Smooth muscle cell (in vitro differentiated cells): ENCODE measurements at regions not wholly inside any gene's neighbourhood (a gene's known extent, or its start where the extent isn't known, plus 50 kb on each side); places are given as distances from the start of the nearest gene placed in this dataset.

Experiments
- DNase-seq: peaks from one replicate; lab custom pipeline; 2025; ENCODE audit not compliant: unreplicated experiment; lab: John Stamatoyannopoulos, UW
- H2AFZ ChIP-seq: fragments of 200-600 bp; sonication (generic); 2 replicates; pipeline ENCODE4 v1.6.0; 2016; ENCODE audit warnings: antibody characterized with exemption, low read depth, mild to moderate bottlenecking
- H3F3A ChIP-seq: fragments of 200-600 bp; sonication (generic); 2 replicates; pipeline ENCODE4 v1.6.0; 2017; ENCODE audit warnings: antibody characterized with exemption, low read depth
- H3K27ac ChIP-seq: fragments of 200-600 bp; sonication (generic); 2 replicates; pipeline ENCODE4 v1.5.1; 2016; ENCODE audit warnings: low read depth, mild to moderate bottlenecking
- H3K27me3 ChIP-seq: fragments of 200-600 bp; sonication (generic); 2 replicates; pipeline ENCODE4 v1.6.1; 2016; ENCODE audit warnings: low read depth, mild to moderate bottlenecking
- H3K36me3 ChIP-seq: fragments of 200-600 bp; sonication (generic); 2 replicates; pipeline ENCODE4 v1.5.1; 2016; ENCODE audit warnings: low read depth
- H3K4me1 ChIP-seq: fragments of 200-600 bp; sonication (generic); 2 replicates; pipeline ENCODE4 v1.5.1; 2016; ENCODE audit warnings: low read depth
- H3K4me2 ChIP-seq: fragments of 200-600 bp; sonication (generic); 2 replicates; pipeline ENCODE4 v1.6.0; 2016; ENCODE audit warnings: mild to moderate bottlenecking
- H3K4me3 ChIP-seq: fragments of 200-600 bp; sonication (generic); 2 replicates; pipeline ENCODE4 v1.5.1; 2016; ENCODE audit warnings: mild to moderate bottlenecking
- H3K79me2 ChIP-seq: fragments of 200-600 bp; sonication (generic); 2 replicates; pipeline ENCODE4 v1.6.0; 2016; ENCODE audit warnings: low read depth, mild to moderate bottlenecking
- H3K9ac ChIP-seq: fragments of 200-600 bp; sonication (generic); 2 replicates; pipeline ENCODE4 v1.6.0; 2016; ENCODE audit warnings: low read depth
- H3K9me3 ChIP-seq: fragments of 200-600 bp; sonication (generic); replicated peaks from 2 replicates; pipeline ENCODE4 v1.5.1; 2016; ENCODE audit warnings: low read depth
- H4K20me1 ChIP-seq: fragments of 200-600 bp; sonication (generic); 2 replicates; pipeline ENCODE4 v1.6.0; 2016; ENCODE audit warnings: low read depth
- WGBS: methylation state at CpG from one replicate; pipeline ENCODE4 v1.1.7; 2016; ENCODE audit warnings: low lambda C conversion rate; 5-methylcytosine and 5-hydroxymethylcytosine counted together
- TF ChIP-seq, protein P1 (sequence below): fragments of 200-600 bp; sonication (generic); IDR thresholded peaks from 2 replicates; pipeline ENCODE4 v1.5.1; 2017; ENCODE audit warnings: borderline replicate concordance, mild to moderate bottlenecking, antibody characterized with exemption; ENCODE audit not compliant: insufficient read depth, poor library complexity, severe bottlenecking

- H3K9ac ChIP-seq: no peak overlapping the region
- 84% methylated on average over 1 of the region's 1 CpG for WGBS
- no peak overlapping the region for H3K4me3 ChIP-seq
- H3K79me2 ChIP-seq: no peaks in the 10 kb centered on the region
- no peaks in the 10 kb centered on the region for H3K27me3 ChIP-seq
- H3K36me3 ChIP-seq: no peaks in the 10 kb centered on the region
- no peaks in the 10 kb centered on the region for H3F3A ChIP-seq
- no peak overlapping the region for H3K27ac ChIP-seq
- H3K9me3 ChIP-seq: no peaks in the 10 kb centered on the region
- TF ChIP-seq, protein P1, sequence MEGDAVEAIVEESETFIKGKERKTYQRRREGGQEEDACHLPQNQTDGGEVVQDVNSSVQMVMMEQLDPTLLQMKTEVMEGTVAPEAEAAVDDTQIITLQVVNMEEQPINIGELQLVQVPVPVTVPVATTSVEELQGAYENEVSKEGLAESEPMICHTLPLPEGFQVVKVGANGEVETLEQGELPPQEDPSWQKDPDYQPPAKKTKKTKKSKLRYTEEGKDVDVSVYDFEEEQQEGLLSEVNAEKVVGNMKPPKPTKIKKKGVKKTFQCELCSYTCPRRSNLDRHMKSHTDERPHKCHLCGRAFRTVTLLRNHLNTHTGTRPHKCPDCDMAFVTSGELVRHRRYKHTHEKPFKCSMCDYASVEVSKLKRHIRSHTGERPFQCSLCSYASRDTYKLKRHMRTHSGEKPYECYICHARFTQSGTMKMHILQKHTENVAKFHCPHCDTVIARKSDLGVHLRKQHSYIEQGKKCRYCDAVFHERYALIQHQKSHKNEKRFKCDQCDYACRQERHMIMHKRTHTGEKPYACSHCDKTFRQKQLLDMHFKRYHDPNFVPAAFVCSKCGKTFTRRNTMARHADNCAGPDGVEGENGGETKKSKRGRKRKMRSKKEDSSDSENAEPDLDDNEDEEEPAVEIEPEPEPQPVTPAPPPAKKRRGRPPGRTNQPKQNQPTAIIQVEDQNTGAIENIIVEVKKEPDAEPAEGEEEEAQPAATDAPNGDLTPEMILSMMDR: no peak
- H2AFZ ChIP-seq: no peak overlapping the region
- no peaks in the 10 kb centered on the region for H3K4me1 ChIP-seq
- H3K4me2 ChIP-seq: no peak overlapping the region
- DNase-seq: no peak
- H4K20me1 ChIP-seq: no peaks in the 10 kb centered on the region
These were observed 612.2 kb downstream of the DIPK2A start for GRCh38 chr3:144583871-144584270.

- H3F3A ChIP-seq: peaks cover 2% of the 10 kb centered on the region
- H3K9me3 ChIP-seq: no peaks in the 10 kb centered on the region
- 98% methylated on average over 2 of the region's 2 CpGs for WGBS
- DNase-seq: no peak
- H3K4me1 ChIP-seq: peaks cover 3% of the 10 kb centered on the region
- H4K20me1 ChIP-seq: no peaks in the 10 kb centered on the region
- no peaks in the 10 kb centered on the region for H3K27me3 ChIP-seq
- H3K4me3 ChIP-seq: no peak overlapping the region
- H3K9ac ChIP-seq: no peak overlapping the region
- H2AFZ ChIP-seq: no peak overlapping the region
- TF ChIP-seq, protein P1: no peak
- no peaks in the 10 kb centered on the region for H3K36me3 ChIP-seq
- no peak overlapping the region for H3K27ac ChIP-seq
- no peaks in the 10 kb centered on the region for H3K79me2 ChIP-seq
- no peak overlapping the region for H3K4me2 ChIP-seq
These were observed 613.8 kb downstream of the DIPK2A start for GRCh38 chr3:144585408-144585807.

DNA sequence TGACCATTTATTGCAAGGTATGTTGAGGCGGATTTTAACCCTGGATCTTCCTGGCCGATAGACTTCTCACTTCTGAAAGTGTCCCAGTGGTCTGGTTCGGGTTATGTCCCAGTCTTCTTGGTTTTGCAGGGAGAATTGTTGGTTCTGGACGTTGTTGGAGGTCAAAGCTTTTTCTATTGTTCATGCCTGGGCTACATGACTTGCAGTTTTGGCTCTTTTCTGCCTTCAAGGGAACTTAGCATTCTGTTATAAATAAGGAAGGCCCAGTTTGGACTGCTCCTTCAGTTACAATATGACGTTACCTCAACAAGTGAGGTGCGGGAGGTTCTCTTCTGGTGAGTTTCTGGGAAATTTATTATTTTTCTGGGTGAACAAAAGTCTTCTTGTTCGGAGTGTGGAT, 614.3 kb downstream of the DIPK2A start:
- Histone ChIP-seq H3K79me2 (no peaks in the 10 kb centered on the region), H3K9ac (no peak overlapping the region), H3F3A (peaks cover 5% of the 10 kb centered on the region), H3K36me3 (no peaks in the 10 kb centered on the region), H3K4me2 (no peak overlapping the region), H2AFZ (no peak overlapping the region), H3K4me1 (peaks cover 7% of the 10 kb centered on the region), H4K20me1 (no peaks in the 10 kb centered on the region), H3K9me3 (no peaks in the 10 kb centered on the region), H3K4me3 (no peak overlapping the region), H3K27ac (no peak overlapping the region), H3K27me3 (no peaks in the 10 kb centered on the region)
- TF ChIP-seq, protein P1: no peak
- DNase-seq: no peak
- 96% methylated on average over 7 of the region's 7 CpGs for WGBS

- no peaks in the 10 kb centered on the region for H4K20me1 ChIP-seq
- H3K4me1 ChIP-seq: peaks cover 7% of the 10 kb centered on the region
- TF ChIP-seq, protein P1: no peak
- no peak overlapping the region for H3K4me2 ChIP-seq
- H3K4me3 ChIP-seq: no peak overlapping the region
- H3K27ac ChIP-seq: no peak overlapping the region
- no peak overlapping the region for H3K9ac ChIP-seq
- H3K36me3 ChIP-seq: no peaks in the 10 kb centered on the region
- peaks cover 5% of the 10 kb centered on the region for H3F3A ChIP-seq
- H2AFZ ChIP-seq: no peak overlapping the region
- H3K27me3 ChIP-seq: no peaks in the 10 kb centered on the region
- H3K9me3 ChIP-seq: no peaks in the 10 kb centered on the region
- 94% methylated on average over 3 of the region's 3 CpGs for WGBS
- no peaks in the 10 kb centered on the region for H3K79me2 ChIP-seq
- no peak for DNase-seq
These were observed 614.8 kb downstream of the DIPK2A start for GRCh38 chr3:144586382-144586781.
